HG03439 (cell line): ENCODE measurements at regions not wholly inside any gene's neighbourhood (a gene's known extent, or its start where the extent isn't known, plus 50 kb on each side); places are given as distances from the start of the nearest gene placed in this dataset.
A peak's percentile ranks its signal among the peaks of the same experiment; 100 is the strongest.
"Not testable (repeated sequence)": the region's sequence is repeated elsewhere in the genome, so short reads cannot be mapped to it uniquely, and the experiment has no call there.

Source experiments
- ATAC-seq: cut with Tn5 transposase; IDR thresholded peaks from one replicate; pipeline ENCODE4 v1.9.1; 2021; ENCODE audit warnings: mild to moderate bottlenecking, moderate library complexity; ENCODE audit not compliant: unreplicated experiment

GRCh38 chr10:128178302-128178958 is 52.2 kb upstream of the MKI67 start:
- peak; percentile 59 for ATAC-seq

GRCh38 chr10:128180843-128181242 is 54.6 kb upstream of the MKI67 start:
- ATAC-seq, result no peak

DNA sequence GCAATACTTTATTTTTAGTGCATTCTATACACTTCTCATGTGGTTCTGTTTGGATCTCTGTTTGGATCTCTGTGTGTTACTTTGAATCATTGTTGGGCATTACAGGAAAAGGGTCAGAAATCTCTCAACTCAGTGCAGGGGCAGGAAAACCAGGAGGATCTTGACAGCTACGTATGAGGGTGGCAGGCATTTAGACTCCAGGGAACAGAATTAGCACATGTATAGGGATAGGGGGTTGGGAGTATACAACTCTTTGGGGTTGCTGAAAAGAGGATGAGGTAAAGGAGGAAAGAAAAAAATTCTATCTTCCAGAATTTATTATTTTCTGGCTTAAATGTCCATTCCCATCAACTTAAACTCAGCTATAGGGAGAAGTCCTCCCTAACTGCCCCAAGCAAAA is 59.4 kb upstream of the MKI67 start:
- no peak for ATAC-seq

GRCh38 chr10:128186959-128187787 is 61.0 kb upstream of the MKI67 start:
- no peak for ATAC-seq

GRCh38 chr10:128187788-128188185 is 61.6 kb upstream of the MKI67 start:
- ATAC-seq, result no peak

GRCh38 chr10:128189176-128189575 is 63.0 kb upstream of the MKI67 start:
- no peak for ATAC-seq

DNA sequence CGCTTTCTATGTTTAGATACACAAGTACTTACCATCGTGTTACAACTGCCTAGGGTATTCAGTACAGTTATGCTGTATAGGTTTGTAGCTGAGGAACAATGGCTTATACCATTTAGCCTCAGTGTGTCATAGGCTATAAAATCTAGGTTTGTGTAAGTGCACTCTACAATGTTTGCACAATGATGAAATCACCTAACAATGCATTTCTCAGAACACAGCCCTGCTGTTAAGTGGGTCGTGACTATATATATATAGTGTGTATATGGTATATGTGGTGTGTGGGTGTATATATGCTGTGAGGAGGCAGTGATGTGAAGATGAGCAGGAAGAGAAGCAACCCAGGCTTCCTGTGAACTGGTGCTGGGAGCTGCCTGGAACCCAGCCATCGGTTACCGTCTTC is 65.6 kb upstream of the MKI67 start:
- ATAC-seq, result no peak

- not testable (repeated sequence) for ATAC-seq
Observed at GRCh38 chr10:128201826-128202225, 75.6 kb upstream of the MKI67 start.

DNA sequence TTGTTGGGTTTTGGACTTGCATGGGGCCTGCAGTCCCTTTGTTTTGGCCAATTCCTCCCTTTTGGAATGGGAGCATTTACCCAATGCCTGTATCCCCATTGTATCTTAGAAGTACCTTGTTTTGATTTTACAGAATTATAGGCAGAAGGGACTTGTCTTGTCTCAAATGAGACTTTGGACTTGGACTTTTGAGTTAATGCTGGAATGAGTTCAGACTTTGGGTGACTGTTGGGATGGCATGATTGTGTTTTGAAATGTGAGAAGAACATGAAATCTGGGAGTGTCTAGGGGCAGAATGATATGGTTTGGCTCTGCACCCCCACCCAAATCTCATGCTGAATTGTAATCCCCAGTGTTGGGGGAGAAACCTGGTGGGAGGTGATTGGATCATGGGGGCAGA is 76.8 kb upstream of the MKI67 start:
- ATAC-seq, result no peak

GRCh38 chr10:128205591-128205990 is 79.4 kb upstream of the MKI67 start:
- ATAC-seq, result not testable (repeated sequence)

DNA sequence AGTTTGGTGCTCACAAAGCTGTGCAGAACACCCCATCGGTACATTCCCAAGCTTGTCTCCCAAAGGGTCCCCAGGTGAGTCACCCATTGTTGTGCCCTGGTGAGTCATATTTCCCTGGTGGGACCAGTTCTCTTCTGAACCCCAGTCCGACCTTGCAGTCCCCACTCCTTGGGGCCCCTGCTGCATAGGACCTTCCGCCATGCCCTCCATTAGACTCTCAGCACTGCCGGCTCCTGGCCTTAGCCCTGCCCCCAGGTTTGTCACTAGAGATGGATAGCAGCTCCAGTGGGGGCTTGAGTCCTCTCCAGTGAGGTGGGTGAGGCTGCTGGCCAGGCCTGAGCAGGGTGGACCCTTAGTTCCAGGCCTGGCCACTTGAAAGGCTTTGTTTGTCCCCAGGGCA is 80.5 kb upstream of the MKI67 start:
- ATAC-seq, result no peak

DNA sequence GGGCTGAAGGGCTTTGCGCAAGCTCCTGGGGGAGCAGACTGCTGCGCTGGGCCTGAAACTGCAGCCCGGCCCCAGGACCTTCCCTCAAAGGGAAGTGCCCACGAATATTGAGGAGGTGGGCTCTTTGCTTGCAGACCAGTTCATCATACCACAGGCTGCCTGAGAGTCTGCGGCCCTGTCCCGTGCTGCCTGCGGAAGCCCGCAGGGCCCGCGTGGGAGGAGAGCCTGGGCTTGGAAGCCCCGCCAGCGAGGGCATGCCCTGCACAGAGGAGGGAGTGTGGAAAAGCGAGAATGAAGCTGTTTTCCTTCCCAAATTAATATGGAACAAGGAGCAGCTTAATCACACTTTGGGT is 83.6 kb upstream of the MKI67 start:
- peak; percentile 9 for ATAC-seq

DNA sequence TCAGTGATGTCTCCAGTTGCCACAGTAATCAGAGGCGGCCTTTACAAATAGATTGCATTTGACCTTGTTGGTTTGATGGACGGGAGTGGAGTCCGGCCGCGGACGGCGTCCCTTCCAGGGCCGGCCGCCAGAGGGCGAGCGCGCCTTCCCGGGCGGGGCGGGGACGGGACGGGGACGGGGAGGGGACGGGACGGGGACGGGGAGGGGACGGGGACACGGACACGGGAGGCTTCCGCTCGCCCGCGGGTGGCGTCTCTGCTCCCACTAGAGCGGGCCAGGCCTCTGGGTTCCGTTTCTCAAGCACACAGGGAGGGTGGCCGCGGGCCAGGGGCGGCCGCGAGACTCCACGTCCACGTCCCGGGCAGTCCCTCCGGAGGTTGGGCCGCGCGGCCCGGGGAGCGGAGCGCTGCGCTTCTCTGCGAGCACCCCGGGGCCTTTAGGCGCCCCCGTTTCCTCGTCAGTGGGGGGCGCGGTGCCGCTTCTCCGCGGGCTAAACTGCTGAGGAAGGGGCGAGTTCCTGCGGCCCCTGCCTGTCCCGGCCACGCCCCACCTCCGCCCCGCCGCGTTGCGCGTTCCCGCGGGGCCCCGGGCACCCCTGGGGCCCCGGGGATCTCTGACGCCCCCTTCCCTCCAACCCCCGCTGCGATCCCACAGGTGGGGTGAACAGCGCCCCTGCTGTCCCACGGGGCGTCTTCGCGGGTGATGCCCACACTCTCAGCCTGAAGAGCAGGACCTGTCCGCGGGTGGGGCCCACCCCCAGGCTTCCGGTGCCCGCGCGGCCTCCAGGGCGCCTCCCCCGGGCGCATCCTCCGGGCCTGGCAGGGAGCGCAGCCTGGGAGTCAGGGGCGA is 84.2 kb upstream of the MKI67 start:
- ATAC-seq, result peak; percentile 47

GRCh38 chr10:128211064-128211504 is 84.9 kb upstream of the MKI67 start:
- no peak for ATAC-seq

DNA sequence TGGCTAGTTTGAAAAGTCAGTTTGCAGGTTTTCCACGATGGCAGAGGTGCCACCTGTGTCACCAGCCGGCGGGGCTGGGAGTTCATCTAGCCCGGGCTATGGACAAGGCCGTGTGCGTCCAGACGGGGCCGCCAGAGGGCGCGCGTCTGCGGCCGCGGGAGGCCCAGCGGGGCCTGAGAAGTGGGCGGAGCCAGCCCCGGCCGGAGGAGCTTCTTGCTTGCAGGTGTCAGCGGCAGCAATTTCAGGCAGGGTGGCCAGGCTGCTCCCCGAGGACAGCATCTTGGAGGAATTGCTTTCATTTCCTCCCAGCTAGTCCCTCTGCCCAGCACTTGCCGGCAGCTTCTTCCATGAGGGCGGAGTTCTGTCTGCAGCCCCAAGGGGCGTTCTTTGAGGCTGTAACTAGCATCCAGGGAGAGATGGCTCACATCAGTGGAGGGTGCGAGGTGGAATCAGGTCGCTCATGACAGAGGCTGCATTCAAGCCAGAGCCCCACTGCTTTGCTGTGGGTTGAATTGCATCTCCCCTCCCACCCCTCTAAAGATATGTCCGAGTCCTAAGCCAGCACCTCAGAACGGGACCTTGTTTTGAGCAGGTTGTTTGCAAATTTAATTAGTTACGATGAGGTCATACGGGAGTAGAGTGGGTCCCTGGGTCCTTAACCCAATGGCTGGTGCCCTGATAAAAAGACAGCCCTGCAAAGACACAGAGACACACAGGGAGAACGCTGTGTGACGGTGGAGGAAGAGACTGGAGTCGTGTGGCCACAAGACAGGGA is 85.9 kb upstream of the MKI67 start:
- peak; percentile 90 for ATAC-seq

GRCh38 chr10:128213156-128213555 is 86.9 kb upstream of the MKI67 start:
- no peak for ATAC-seq

DNA sequence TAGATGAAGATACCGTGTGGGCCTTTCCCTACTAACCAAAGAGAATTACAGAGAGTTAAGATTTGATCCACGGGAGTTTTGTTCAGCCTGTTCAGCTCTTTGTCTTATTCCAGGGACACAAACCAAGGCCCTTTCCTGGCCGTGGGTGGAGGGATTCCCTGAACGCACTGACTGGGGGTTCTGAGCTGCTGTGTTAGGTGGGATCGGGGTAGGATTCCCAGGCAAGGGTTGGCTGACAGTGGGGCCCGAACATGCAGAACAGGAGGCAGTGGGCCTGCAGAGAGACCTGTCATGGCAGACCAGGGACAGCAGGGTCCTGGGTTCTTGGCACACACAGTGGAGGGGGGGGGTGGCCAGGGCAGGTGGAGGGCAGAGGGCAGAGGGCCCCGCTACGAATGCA is 89.5 kb upstream of the MKI67 start:
- no peak for ATAC-seq

- no peak for ATAC-seq
Observed at GRCh38 chr10:128217136-128217535, 90.9 kb upstream of the MKI67 start.

DNA sequence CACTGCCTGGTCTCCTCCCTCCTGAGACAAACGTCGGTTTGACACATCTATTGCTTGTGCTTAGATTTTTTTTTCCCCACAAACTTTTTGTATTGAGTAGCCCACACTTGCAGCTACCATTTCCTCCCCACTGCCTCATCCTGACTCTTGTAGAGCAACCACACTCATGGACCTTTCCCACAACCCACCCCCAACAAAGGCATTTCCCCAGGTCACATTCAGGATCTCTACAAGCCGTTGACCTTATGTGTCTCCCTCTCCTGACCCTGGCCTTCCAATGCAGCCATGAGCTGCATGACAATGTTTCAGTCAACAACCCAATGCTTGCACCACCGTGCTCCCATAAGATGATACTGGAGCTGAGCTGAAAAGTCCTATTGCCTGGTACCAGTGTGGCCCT is 91.9 kb upstream of the MKI67 start:
- no peak for ATAC-seq

- ATAC-seq, result no peak
Observed at GRCh38 chr10:128219295-128219694, 93.1 kb upstream of the MKI67 start.

DNA sequence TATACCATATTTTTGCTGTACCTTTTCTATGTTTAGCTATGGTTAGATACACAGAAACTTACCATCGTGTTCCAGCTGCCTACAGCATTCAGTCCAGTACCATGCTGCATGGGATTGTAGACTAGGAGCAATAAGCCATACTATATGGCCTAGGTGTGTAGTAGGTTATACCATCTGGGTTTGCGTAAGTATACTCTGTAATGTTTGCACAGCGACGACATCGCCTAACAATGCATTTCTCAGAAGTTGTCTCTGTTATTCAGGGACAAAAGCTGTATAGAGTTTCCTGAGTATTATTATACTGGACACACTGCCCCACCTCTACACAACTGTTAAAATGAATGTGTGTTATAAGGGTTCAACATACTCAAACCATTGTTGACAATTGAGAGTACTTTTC is 93.8 kb upstream of the MKI67 start:
- no peak for ATAC-seq
